Tibial artery (tissue), 4 donors: ENCODE measurements at regions not wholly inside any gene's neighbourhood (a gene's known extent, or its start where the extent isn't known, plus 50 kb on each side); places are given as distances from the start of the nearest gene placed in this dataset.

Experiments
- DNase-seq, 2 donors: peaks; one replicate each; pipeline ENCODE4 v3.0.0-alpha.2; 2019
- H3K27ac ChIP-seq, 2 donors: fragments of 200-600 bp; sonication (generic) in 1 of 2; 1 replicate in 1 of 2; 2 replicates in 1 of 2; pipeline ENCODE4 v1.5.1; 2018 to 2019; ENCODE audit warnings: mild to moderate bottlenecking in 1 of 2
- H3K27me3 ChIP-seq, 2 donors: fragments of 200-600 bp; sonication (generic) in 1 of 2; one replicate each; pipeline versions ENCODE4 v1.5.1 to v1.6.0; 2016 to 2019
- H3K36me3 ChIP-seq, 3 donors: fragments of 200-600 bp; sonication (generic) in 2 of 3; one replicate each; pipeline ENCODE4 v1.5.1; 2016 to 2019; ENCODE audit warnings: mild to moderate bottlenecking in 2 of 3
- H3K4me1 ChIP-seq, 4 donors: fragments of 200-600 bp; sonication (generic) in 2 of 4; 1 replicate in 3 of 4; 2 replicates in 1 of 4; pipeline ENCODE4 v1.5.1; 2016 to 2019
- H3K4me3 ChIP-seq, 2 donors: fragments of 200-600 bp; sonication (generic) in 1 of 2; 1 replicate in 1 of 2; 2 replicates in 1 of 2; pipeline ENCODE4 v1.5.1; 2018 to 2019; ENCODE audit warnings: mild to moderate bottlenecking in 2 of 2
- H3K9me3 ChIP-seq, 3 donors: fragments of 200-600 bp; sonication (generic) in 1 of 3; one replicate each; pipeline ENCODE4 v1.5.1; 2016 to 2019
- intact Hi-C: fragments of 100-400 bp; cut with DNase I; formaldehyde crosslinking; loops from one replicate; pipeline ENCODE4 v1.15.0; 2023; ENCODE audit warnings: low total_unique reads
- TF ChIP-seq, protein P1 (sequence below), 2 experiments: fragments of 200-600 bp in 1 of 2; fragments of 450-650 bp in 1 of 2; IDR thresholded peaks; one replicate each; pipeline ENCODE4 v1.5.1; 2017 to 2019; ENCODE audit warnings: antibody characterized with exemption in 2 of 2, mild to moderate bottlenecking in 1 of 2, moderate library complexity in 1 of 2

DNA sequence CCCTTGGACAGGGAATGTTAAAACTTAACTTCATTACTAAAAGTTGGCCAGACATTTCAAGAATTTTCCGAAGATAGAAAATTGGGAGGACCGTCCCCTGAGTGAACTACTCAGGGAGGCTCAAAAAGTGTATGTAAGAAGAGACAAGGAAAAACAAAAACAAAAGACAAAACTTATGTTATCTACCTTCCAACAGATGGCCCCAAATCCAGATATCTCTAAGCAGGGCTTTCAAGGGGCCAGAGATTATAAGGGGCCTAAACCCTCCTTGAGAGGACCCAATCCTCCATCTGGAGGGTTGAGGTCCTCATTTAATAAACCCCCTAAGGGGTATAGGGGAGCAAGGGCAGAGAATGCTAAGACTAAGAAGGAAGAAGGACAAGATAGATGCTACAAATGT, 203.6 kb downstream of the SH2D4B start:
- TF ChIP-seq, protein P1, sequence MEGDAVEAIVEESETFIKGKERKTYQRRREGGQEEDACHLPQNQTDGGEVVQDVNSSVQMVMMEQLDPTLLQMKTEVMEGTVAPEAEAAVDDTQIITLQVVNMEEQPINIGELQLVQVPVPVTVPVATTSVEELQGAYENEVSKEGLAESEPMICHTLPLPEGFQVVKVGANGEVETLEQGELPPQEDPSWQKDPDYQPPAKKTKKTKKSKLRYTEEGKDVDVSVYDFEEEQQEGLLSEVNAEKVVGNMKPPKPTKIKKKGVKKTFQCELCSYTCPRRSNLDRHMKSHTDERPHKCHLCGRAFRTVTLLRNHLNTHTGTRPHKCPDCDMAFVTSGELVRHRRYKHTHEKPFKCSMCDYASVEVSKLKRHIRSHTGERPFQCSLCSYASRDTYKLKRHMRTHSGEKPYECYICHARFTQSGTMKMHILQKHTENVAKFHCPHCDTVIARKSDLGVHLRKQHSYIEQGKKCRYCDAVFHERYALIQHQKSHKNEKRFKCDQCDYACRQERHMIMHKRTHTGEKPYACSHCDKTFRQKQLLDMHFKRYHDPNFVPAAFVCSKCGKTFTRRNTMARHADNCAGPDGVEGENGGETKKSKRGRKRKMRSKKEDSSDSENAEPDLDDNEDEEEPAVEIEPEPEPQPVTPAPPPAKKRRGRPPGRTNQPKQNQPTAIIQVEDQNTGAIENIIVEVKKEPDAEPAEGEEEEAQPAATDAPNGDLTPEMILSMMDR (IDR thresholded peaks at IDR 0.05): no peak
- no peaks in the 10 kb centered on the region for H3K9me3 ChIP-seq
- H3K27ac ChIP-seq: no peak overlapping the region
- H3K4me1 ChIP-seq: no peaks in the 10 kb centered on the region
- H3K36me3 ChIP-seq: no peaks in the 10 kb centered on the region
- DNase-seq: no peak
- intact Hi-C loops: no loop called here
- no peaks in the 10 kb centered on the region for H3K27me3 ChIP-seq
- no peak overlapping the region for H3K4me3 ChIP-seq

DNA sequence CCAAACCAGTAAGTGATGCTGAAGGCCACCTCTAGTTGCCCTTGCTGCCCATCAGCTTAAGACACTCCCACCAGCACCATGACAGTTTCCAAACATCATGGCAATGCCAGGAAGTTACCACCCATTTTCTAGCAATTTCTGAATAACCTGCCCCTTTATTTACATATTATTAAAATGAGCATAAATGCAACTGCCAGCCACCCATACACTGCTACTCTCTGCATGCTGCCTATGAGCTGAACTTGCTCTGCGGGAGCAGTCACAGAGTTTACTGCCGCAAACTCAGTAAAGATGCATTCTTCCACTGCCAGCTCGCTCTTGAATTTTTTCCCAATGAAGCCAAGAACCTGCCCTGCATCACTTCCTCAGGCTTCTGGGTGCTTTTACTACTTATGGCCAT, 212.6 kb downstream of the SH2D4B start:
- Histone ChIP-seq H3K4me1 (no peaks in the 10 kb centered on the region), H3K4me3 (no peak overlapping the region), H3K27me3 (no peaks in the 10 kb centered on the region), H3K36me3 (no peaks in the 10 kb centered on the region), H3K9me3 (no peaks in the 10 kb centered on the region), H3K27ac (no peak overlapping the region)
- no peak for DNase-seq
- TF ChIP-seq, protein P1 (IDR thresholded peaks at IDR 0.05): no peak
- intact Hi-C loops: no loop called here

DNA sequence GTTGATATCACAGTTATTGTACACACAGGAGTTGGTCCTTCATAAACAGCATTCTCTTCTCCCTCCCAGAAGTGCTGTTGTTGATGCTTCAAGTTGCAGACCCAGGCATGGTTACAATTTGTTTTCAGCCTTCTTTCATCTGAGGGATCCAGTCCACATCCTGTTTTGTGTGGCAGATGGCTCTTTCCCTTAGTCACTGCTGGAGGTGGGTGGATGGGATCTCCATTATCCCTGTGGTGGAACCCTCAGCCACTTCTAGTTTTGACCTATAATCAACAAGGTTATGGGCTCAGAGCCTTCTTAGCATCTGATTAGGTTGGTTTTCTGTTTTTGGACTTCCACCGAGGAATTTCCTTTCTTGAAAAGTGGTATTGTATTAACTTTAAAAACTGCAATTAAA, 214.2 kb downstream of the SH2D4B start:
- Histone ChIP-seq H3K9me3 (no peaks in the 10 kb centered on the region), H3K36me3 (no peaks in the 10 kb centered on the region), H3K27me3 (no peaks in the 10 kb centered on the region), H3K4me3 (no peak overlapping the region), H3K27ac (no peak overlapping the region), H3K4me1 (no peaks in the 10 kb centered on the region)
- TF ChIP-seq, protein P1 (IDR thresholded peaks at IDR 0.05): no peak
- DNase-seq: no peak
- intact Hi-C loops: no loop called here

DNA sequence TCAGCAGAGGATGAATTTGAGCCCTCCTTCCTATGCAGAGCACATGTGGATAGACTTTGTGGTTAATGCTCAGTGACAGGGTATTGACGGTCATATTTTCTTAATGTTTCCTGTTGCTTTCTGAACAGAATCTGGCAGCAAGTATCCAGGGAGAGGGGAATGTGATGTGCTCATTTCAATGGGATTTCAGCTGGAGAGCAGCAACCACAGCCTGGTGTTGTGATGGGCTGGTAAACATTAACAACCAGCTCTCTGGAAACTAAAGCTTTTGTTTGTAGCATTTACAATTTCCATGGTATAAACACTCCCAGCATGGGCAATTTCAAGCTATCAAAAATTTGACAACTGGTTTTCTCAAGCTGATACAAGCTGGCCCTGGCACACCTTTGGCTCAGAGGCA, 215.9 kb downstream of the SH2D4B start:
- TF ChIP-seq, protein P1 (IDR thresholded peaks at IDR 0.05): no peak
- Histone ChIP-seq H3K4me1 (no peaks in the 10 kb centered on the region), H3K27me3 (no peaks in the 10 kb centered on the region), H3K9me3 (no peaks in the 10 kb centered on the region), H3K27ac (no peak overlapping the region), H3K36me3 (no peaks in the 10 kb centered on the region), H3K4me3 (no peak overlapping the region)
- DNase-seq: no peak
- intact Hi-C loops: no loop called here

DNA sequence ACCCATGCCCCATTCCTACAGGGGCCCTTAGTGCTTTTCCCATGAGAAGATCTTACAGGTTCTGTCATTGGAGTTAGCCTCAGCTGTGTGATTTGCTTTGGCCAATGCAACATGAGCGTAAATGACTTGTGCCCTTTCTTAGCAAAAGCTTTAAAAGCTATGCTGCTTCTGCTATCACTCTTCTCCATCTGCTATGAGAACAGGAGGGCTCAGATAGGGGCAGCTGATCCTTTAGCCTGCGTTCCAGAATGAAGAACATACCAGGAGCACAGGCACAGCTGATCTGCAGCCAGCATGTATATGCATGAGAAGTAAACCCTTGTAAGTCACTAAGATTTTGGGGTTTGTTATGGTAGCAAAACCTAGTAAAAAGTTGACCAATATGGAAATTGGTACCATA, 218.2 kb downstream of the SH2D4B start:
- Histone ChIP-seq H3K4me3 (no peak overlapping the region), H3K4me1 (no peaks in the 10 kb centered on the region), H3K27ac (no peak overlapping the region), H3K9me3 (no peaks in the 10 kb centered on the region), H3K27me3 (no peaks in the 10 kb centered on the region), H3K36me3 (no peaks in the 10 kb centered on the region)
- intact Hi-C loops: no loop called here
- no peak for DNase-seq
- TF ChIP-seq, protein P1 (IDR thresholded peaks at IDR 0.05): no peak

DNA sequence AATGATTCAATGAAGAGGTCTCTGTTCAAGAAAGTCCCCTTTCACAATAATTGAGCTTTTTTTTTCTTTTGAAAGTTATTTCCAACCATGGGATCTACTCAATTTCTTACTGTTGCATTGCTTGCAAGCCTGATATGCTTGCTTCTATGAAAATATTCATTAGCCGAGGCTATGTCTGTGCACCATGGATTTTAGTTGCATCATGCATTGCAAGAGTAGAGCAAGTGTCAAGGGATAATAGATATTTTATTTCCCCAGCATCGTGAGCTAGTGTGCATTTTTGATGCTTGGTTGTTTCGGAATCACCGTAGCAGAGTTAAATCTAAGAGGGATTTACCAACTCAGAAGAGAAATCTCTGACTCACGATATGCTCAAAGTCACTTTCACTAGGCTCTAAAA, 222.0 kb downstream of the SH2D4B start:
- H3K27me3 ChIP-seq: no peaks in the 10 kb centered on the region
- H3K9me3 ChIP-seq: no peaks in the 10 kb centered on the region
- no peak for DNase-seq
- H3K36me3 ChIP-seq: no peaks in the 10 kb centered on the region
- TF ChIP-seq, protein P1 (IDR thresholded peaks at IDR 0.05): no peak
- H3K27ac ChIP-seq: no peak overlapping the region
- intact Hi-C loops: no loop called here
- no peaks in the 10 kb centered on the region for H3K4me1 ChIP-seq
- no peak overlapping the region for H3K4me3 ChIP-seq
